Esophagus muscularis mucosa (tissue), 4 donors: ENCODE measurements at regions not wholly inside any gene's neighbourhood (a gene's known extent, or its start where the extent isn't known, plus 50 kb on each side); places are given as distances from the start of the nearest gene placed in this dataset.

Source experiments
- DNase-seq: peaks from one replicate; pipeline ENCODE4 v3.0.0-alpha.2; 2017; ENCODE audit errors: extremely low spot score
- H3K27ac ChIP-seq, 4 donors: fragments of 200-600 bp; sonication (generic); replicated peaks in 1 of 4; 1 replicate in 3 of 4; 2 replicates in 1 of 4; pipeline ENCODE4 v1.5.1; 2016 to 2019; ENCODE audit warnings: mild to moderate bottlenecking in 1 of 4
- H3K27me3 ChIP-seq, 4 donors: fragments of 200-600 bp; sonication (generic); one replicate each; pipeline versions ENCODE4 v1.5.1 to v1.6.0; 2016 to 2019
- H3K36me3 ChIP-seq, 4 donors: fragments of 200-600 bp; sonication (generic); one replicate each; pipeline ENCODE4 v1.5.1; 2016 to 2019
- H3K4me1 ChIP-seq, 4 donors: fragments of 200-600 bp; sonication (generic); one replicate each; pipeline ENCODE4 v1.5.1; 2016 to 2019
- H3K4me3 ChIP-seq, 4 donors: fragments of 200-600 bp; sonication (generic); 1 replicate in 2 of 4; 2 replicates in 2 of 4; pipeline ENCODE4 v1.5.1; 2016 to 2019; ENCODE audit warnings: mild to moderate bottlenecking in 4 of 4, moderate library complexity in 1 of 4
- H3K9me3 ChIP-seq, 4 donors: fragments of 200-600 bp; sonication (generic); 1 replicate in 3 of 4; 2 replicates in 1 of 4; pipeline ENCODE4 v1.5.1; 2016 to 2019
- CTCF ChIP-seq, 3 experiments: fragments of 200-600 bp in 2 of 3; fragments of 450-650 bp in 1 of 3; sonication (generic) in 2 of 3; IDR thresholded peaks; one replicate each; pipeline ENCODE4 v1.5.1; 2017 to 2019; ENCODE audit warnings: antibody characterized with exemption in 3 of 3, mild to moderate bottlenecking in 2 of 3, moderate library complexity in 1 of 3
- EP300 ChIP-seq: sonication (generic); formaldehyde crosslinking; IDR thresholded peaks from one replicate; pipeline ENCODE4 v1.6.1; 2017; ENCODE audit warnings: antibody characterized with exemption
- POLR2A ChIP-seq: fragments of 450-650 bp; IDR thresholded peaks from one replicate; pipeline ENCODE4 v1.6.1; 2017; ENCODE audit warnings: antibody characterized with exemption, moderate library complexity, mild to moderate bottlenecking, low read depth
- POLR2AphosphoS5 ChIP-seq, 2 donors: sonication (generic); formaldehyde crosslinking; IDR thresholded peaks; one replicate each; pipeline ENCODE4 v1.6.1; 2017; ENCODE audit warnings: antibody characterized with exemption in 2 of 2
- WGBS: methylation state at CpG from one replicate; pipeline ENCODE4 v1.1.5; 2018; 5-methylcytosine and 5-hydroxymethylcytosine counted together
- intact Hi-C: fragments of 100-400 bp; cut with DNase I; formaldehyde crosslinking; loops from one replicate; pipeline ENCODE4 v1.15.1; 2023

GRCh38 chr3:23650371-23651140 is 155.2 kb upstream of the UBE2E1 start:
- 81% methylated on average over 5 of the region's 5 CpGs for WGBS
- Histone ChIP-seq H3K27me3 (no peaks in the 10 kb centered on the region), H3K4me1 (no peaks in the 10 kb centered on the region), H3K36me3 (no peaks in the 10 kb centered on the region), H3K9me3 (no peaks in the 10 kb centered on the region), H3K27ac (no peak overlapping the region), H3K4me3 (no peak overlapping the region)
- TF ChIP-seq POLR2A (no peak), POLR2AphosphoS5 (IDR thresholded peaks at IDR 0.05) (no peak)
- peak; percentile 77 for DNase-seq
- intact Hi-C loops = no loop called here

DNA sequence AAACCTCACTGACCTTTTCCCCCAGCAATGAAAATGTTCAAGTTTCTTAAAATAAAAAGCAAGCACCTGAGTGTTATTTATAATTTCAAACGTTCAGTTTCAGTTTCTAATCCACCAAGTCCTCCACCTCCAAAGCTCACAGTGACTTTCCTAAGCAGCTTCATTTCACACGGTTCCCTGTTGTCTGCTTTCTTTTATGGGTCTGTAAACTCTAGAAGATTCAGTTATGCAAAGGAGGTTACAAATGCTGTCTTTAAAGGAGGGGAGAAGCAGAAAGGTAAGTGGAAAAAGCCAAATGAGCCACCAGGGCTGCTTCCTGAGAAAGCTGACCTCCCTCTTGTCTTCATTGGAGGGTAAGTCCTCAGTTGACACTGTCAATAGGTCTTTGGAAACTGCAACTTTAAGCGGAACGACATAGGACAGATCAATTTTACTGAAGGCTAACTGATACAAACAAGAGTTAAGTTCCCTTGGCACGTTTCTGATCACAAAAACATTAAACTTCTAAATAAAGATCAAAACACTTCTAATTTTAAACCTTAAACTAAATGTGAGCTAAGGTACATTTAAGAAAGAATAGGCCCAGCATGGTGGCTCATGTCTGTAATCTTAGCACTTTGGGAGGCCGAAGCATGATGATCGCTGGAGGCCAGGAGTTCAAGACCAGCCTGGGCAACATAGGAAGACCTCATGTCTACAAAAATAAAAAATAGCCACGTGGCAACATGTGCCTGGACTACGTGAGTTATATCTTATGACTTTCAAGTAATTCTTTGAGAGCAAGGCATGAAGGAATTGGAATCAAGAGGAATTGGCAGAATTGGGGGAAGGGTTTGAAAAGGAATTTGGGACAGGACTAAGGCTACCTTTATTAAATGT is 151.9 kb upstream of the UBE2E1 start:
- Histone ChIP-seq H3K4me3 (no peak overlapping the region), H3K27me3 (no peaks in the 10 kb centered on the region), H3K36me3 (no peaks in the 10 kb centered on the region), H3K9me3 (peaks cover 0 to 6% (median 0%) of the 10 kb centered on the region in 4 donors), H3K27ac (no peak overlapping the region), H3K4me1 (peaks cover 0 to 4% (median 0%) of the 10 kb centered on the region in 4 donors)
- 76% methylated on average over 9 of the region's 9 CpGs for WGBS
- TF ChIP-seq CTCF (IDR thresholded peaks at IDR 0.05) (no peak), POLR2AphosphoS5 (IDR thresholded peaks at IDR 0.05) (no peak), EP300 (no peak), POLR2A (no peak)
- intact Hi-C loops = no loop called here
- DNase-seq = no peak

- no peak for DNase-seq
- Histone ChIP-seq H3K27me3 (no peaks in the 10 kb centered on the region), H3K36me3 (no peaks in the 10 kb centered on the region), H3K4me1 (peaks cover 0 to 4% (median 0%) of the 10 kb centered on the region in 4 donors), H3K9me3 (peaks cover 0 to 6% (median 0%) of the 10 kb centered on the region in 4 donors), H3K4me3 (no peak overlapping the region), H3K27ac (no peak overlapping the region)
- intact Hi-C loops = no loop called here
- TF ChIP-seq CTCF (IDR thresholded peaks at IDR 0.05) = no peak
- TF ChIP-seq POLR2AphosphoS5 (IDR thresholded peaks at IDR 0.05) = no peak
- no peak for TF ChIP-seq POLR2A
- no peak for TF ChIP-seq EP300
- 93% methylated on average over 3 of the region's 3 CpGs for WGBS
Measured at GRCh38 chr3:23654571-23654970, 151.2 kb upstream of the UBE2E1 start.

DNA sequence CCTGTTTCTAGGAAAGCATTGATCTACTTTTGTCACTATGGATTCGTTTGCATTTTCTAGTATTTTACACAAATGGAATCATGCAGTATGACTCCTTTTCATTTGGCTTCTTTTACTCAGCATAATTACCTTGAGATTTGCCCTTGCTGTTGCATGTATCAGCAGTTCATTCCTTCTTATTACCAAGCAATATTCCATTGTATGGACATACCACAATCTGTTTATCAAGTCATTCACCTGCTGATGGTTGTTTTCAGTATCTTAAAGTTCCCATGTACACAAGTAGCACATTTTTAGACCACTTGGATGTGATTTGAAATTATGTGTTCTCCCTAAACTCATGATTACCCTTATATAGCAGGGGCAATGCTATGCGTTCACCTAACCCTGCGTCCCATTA is 150.0 kb upstream of the UBE2E1 start:
- no peak overlapping the region for H3K27ac ChIP-seq
- DNase-seq = no peak
- H3K4me3 ChIP-seq = no peak overlapping the region
- 96% methylated on average over 3 of the region's 3 CpGs for WGBS
- no peak for TF ChIP-seq POLR2A
- TF ChIP-seq POLR2AphosphoS5 (IDR thresholded peaks at IDR 0.05) = no peak
- TF ChIP-seq EP300 = no peak
- no peak for TF ChIP-seq CTCF (IDR thresholded peaks at IDR 0.05)
- intact Hi-C loops = no loop called here
- peaks cover 0 to 4% (median 0%) of the 10 kb centered on the region in 4 donors for H3K4me1 ChIP-seq
- no peaks in the 10 kb centered on the region for H3K27me3 ChIP-seq
- H3K36me3 ChIP-seq = no peaks in the 10 kb centered on the region
- H3K9me3 ChIP-seq = peaks cover 0 to 6% (median 0%) of the 10 kb centered on the region in 4 donors

DNA sequence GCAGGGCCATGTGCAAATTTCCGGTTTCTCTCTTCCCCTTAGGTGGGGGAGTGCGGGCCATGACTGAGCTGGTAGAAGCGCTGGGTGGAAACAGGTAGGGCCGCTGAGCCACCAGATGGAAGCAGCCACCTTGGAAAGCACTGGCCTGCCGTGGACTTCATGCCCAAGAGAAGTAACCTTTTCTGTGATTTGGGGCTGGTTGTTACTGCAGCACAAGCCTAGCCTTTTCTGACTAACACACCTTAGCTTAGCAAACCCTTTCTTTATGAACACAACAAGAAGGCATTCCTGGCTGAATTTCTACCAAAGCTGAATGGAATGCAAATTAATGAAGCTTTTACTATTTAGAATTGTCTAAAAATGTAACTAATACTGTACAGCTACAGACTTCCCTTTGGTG is 149.6 kb upstream of the UBE2E1 start:
- no peak overlapping the region for H3K27ac ChIP-seq

More for the DNA sequence above, 149.6 kb upstream of the UBE2E1 start:
- Histone ChIP-seq H3K36me3 (no peaks in the 10 kb centered on the region), H3K9me3 (peaks cover 0 to 6% (median 0%) of the 10 kb centered on the region in 4 donors), H3K4me1 (peaks cover 0 to 4% (median 0%) of the 10 kb centered on the region in 4 donors), H3K27me3 (no peaks in the 10 kb centered on the region), H3K4me3 (no peak overlapping the region)
- peak; percentile 45 for DNase-seq
- intact Hi-C loops = no loop called here
- TF ChIP-seq POLR2A = no peak
- TF ChIP-seq EP300 = no peak
- 97% methylated on average over 5 of the region's 5 CpGs for WGBS
